Breast epithelium (tissue), 3 donors: ENCODE measurements at regions not wholly inside any gene's neighbourhood (a gene's known extent, or its start where the extent isn't known, plus 50 kb on each side); places are given as distances from the start of the nearest gene placed in this dataset.

ENCODE experiments used
- CTCF ChIP-seq, 3 donors: fragments of 450-650 bp; IDR thresholded peaks; one replicate each; pipeline ENCODE4 v1.5.1; 2016 to 2017; ENCODE audit warnings: antibody characterized with exemption in 3 of 3, mild to moderate bottlenecking in 3 of 3, moderate library complexity in 3 of 3
- POLR2AphosphoS5 ChIP-seq, 3 donors: sonication (generic); formaldehyde crosslinking; IDR thresholded peaks; one replicate each; pipeline ENCODE4 v1.6.1; 2017; ENCODE audit warnings: antibody characterized with exemption in 3 of 3

- TF ChIP-seq CTCF (IDR thresholded peaks at IDR 0.05) (no peak), POLR2AphosphoS5 (IDR thresholded peaks at IDR 0.05) (no peak)
These were observed 266.1 kb downstream of the MIAT start for GRCh38 chr22:26923531-26923930.
